K562 (cell line): ENCODE measurements at regions not wholly inside any gene's neighbourhood (a gene's known extent, or its start where the extent isn't known, plus 50 kb on each side); places are given as distances from the start of the nearest gene placed in this dataset.

Experiments used
- FOXJ2 ChIP-seq: fragments of 200-800 bp; sonication (Bioruptor generic); IDR thresholded peaks from 2 replicates; pipeline ENCODE4 v1.6.1; 2016; ENCODE audit warnings: missing genetic modification characterization, missing compliant biosample characterization
- SREBF1 ChIP-seq: fragments of 150-350 bp; IDR thresholded peaks from 2 replicates; pipeline ENCODE4 v1.6.1; 2014; ENCODE audit warnings: antibody characterized with exemption, low read depth, low read length, borderline replicate concordance
- TF ChIP-seq, protein P1 (sequence below): fragments of 200-400 bp; formaldehyde crosslinking; IDR thresholded peaks from 2 replicates; pipeline ENCODE4 v1.6.1; 2017; ENCODE audit warnings: mild to moderate bottlenecking, low read depth, low read length, moderate library complexity
- TF ChIP-seq, protein P2 (sequence below): fragments of 450-650 bp; IDR thresholded peaks from 2 replicates; pipeline ENCODE4 v1.6.1; 2017; ENCODE audit warnings: antibody characterized with exemption, mild to moderate bottlenecking
- TF ChIP-seq, protein P3 (sequence below): sonication (generic); formaldehyde crosslinking; IDR thresholded peaks from 2 replicates; pipeline ENCODE4 v1.4.0; 2020; ENCODE audit warnings: mild to moderate bottlenecking, missing genetic modification reagents

DNA sequence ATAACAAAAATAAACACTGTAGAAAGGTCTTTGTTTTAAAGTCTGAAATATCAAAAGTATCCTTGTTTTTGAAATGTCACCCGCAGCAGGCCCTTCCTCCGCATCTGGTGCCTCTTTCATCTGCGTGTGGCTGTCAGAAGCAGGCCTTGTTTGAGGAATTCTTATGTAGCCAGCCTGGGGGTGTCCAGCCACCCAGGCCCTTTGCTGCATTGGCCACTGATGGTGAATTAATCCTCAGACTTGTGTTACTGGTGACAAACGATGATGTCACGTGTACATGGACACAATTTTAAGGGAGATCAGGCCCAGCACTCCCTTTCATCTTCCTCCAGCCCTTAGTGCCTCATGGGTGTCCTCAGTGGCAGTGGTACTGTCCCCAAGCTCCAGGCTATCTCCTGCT is 208.0 kb upstream of the GALNT2 start (continued):
- TF ChIP-seq, protein P1, sequence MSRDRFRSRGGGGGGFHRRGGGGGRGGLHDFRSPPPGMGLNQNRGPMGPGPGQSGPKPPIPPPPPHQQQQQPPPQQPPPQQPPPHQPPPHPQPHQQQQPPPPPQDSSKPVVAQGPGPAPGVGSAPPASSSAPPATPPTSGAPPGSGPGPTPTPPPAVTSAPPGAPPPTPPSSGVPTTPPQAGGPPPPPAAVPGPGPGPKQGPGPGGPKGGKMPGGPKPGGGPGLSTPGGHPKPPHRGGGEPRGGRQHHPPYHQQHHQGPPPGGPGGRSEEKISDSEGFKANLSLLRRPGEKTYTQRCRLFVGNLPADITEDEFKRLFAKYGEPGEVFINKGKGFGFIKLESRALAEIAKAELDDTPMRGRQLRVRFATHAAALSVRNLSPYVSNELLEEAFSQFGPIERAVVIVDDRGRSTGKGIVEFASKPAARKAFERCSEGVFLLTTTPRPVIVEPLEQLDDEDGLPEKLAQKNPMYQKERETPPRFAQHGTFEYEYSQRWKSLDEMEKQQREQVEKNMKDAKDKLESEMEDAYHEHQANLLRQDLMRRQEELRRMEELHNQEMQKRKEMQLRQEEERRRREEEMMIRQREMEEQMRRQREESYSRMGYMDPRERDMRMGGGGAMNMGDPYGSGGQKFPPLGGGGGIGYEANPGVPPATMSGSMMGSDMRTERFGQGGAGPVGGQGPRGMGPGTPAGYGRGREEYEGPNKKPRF, result no peak
- no peak for TF ChIP-seq FOXJ2
- TF ChIP-seq, protein P2, sequence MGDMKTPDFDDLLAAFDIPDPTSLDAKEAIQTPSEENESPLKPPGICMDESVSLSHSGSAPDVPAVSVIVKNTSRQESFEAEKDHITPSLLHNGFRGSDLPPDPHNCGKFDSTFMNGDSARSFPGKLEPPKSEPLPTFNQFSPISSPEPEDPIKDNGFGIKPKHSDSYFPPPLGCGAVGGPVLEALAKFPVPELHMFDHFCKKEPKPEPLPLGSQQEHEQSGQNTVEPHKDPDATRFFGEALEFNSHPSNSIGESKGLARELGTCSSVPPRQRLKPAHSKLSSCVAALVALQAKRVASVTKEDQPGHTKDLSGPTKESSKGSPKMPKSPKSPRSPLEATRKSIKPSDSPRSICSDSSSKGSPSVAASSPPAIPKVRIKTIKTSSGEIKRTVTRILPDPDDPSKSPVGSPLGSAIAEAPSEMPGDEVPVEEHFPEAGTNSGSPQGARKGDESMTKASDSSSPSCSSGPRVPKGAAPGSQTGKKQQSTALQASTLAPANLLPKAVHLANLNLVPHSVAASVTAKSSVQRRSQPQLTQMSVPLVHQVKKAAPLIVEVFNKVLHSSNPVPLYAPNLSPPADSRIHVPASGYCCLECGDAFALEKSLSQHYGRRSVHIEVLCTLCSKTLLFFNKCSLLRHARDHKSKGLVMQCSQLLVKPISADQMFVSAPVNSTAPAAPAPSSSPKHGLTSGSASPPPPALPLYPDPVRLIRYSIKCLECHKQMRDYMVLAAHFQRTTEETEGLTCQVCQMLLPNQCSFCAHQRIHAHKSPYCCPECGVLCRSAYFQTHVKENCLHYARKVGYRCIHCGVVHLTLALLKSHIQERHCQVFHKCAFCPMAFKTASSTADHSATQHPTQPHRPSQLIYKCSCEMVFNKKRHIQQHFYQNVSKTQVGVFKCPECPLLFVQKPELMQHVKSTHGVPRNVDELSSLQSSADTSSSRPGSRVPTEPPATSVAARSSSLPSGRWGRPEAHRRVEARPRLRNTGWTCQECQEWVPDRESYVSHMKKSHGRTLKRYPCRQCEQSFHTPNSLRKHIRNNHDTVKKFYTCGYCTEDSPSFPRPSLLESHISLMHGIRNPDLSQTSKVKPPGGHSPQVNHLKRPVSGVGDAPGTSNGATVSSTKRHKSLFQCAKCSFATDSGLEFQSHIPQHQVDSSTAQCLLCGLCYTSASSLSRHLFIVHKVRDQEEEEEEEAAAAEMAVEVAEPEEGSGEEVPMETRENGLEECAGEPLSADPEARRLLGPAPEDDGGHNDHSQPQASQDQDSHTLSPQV, result no peak
- TF ChIP-seq SREBF1, result no peak
- TF ChIP-seq, protein P3, sequence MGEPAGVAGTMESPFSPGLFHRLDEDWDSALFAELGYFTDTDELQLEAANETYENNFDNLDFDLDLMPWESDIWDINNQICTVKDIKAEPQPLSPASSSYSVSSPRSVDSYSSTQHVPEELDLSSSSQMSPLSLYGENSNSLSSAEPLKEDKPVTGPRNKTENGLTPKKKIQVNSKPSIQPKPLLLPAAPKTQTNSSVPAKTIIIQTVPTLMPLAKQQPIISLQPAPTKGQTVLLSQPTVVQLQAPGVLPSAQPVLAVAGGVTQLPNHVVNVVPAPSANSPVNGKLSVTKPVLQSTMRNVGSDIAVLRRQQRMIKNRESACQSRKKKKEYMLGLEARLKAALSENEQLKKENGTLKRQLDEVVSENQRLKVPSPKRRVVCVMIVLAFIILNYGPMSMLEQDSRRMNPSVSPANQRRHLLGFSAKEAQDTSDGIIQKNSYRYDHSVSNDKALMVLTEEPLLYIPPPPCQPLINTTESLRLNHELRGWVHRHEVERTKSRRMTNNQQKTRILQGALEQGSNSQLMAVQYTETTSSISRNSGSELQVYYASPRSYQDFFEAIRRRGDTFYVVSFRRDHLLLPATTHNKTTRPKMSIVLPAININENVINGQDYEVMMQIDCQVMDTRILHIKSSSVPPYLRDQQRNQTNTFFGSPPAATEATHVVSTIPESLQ (CRISPR knock-in tag), result no peak
